ENCODE measurements at regions not wholly inside any gene's neighbourhood (a gene's known extent, or its start where the extent isn't known, plus 50 kb on each side); places are given as distances from the start of the nearest gene placed in this dataset.

DNA sequence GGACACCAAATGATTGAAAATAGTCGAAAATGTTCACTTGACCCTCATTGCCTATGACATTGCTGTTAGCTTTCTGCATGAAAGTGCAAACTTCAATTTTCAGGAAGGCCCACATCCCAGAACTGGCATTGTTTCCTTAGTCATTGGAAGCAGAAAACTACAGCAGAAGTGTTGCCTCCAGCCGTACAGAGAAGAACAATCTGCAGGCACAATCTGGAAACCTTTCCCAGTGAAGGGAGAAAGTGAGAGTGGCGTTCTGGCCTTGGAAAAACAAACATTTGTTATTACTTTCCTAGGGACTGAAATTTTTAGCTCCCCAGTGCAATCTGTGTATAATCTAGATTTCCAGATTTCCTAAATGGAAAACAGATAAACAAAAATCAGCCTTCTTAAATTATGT is 529.5 kb upstream of the RBFOX1 start:
- Histone ChIP-seq H3K4me1 (ENCODE audit: control insufficient read depth, extremely low read depth, insufficient read depth, low read length) (no peaks in the 10 kb centered on the region), H3K4me2 (ENCODE audit: control insufficient read depth, extremely low read depth, insufficient read depth, low read depth, low read length) (no peak overlapping the region), H3K9me3 (ENCODE audit: control insufficient read depth, low read depth, low read length) (no peaks in the 10 kb centered on the region), H3K27me3 (ENCODE audit: control insufficient read depth, extremely low read depth, insufficient read depth, low read length) (no peaks in the 10 kb centered on the region), H3K9me1 (ENCODE audit: control insufficient read depth, extremely low read depth, insufficient read depth, low read length) (no peaks in the 10 kb centered on the region), H3K79me2 (ENCODE audit: control insufficient read depth, insufficient read depth, low read length) (no peaks in the 10 kb centered on the region), H3K27ac (ENCODE audit: control insufficient read depth, insufficient read depth, low read length) (no peak overlapping the region), H3K9ac (ENCODE audit: control insufficient read depth, extremely low read depth, insufficient read depth, low read length) (no peak overlapping the region), H3K4me3 (ENCODE audit: control insufficient read depth in 2 of 3, extremely low read depth in 1 of 3, insufficient read depth in 2 of 3, low read depth in 1 of 3, low read length in 3 of 3) (no peak overlapping the region), H2AFZ (ENCODE audit: control insufficient read depth, low read length) (no peak overlapping the region), H3K36me3 (ENCODE audit: control insufficient read depth in 2 of 2, extremely low read depth in 1 of 2, insufficient read depth in 2 of 2, low read length in 2 of 2) (no peaks in the 10 kb centered on the region), H4K20me1 (ENCODE audit: control insufficient read depth, extremely low read depth, insufficient read depth, low read length) (no peaks in the 10 kb centered on the region)
- TF ChIP-seq EZH2 (IDR thresholded peaks at IDR 0.05; ENCODE audit: low read length), result no peak
- TF ChIP-seq, protein P1, sequence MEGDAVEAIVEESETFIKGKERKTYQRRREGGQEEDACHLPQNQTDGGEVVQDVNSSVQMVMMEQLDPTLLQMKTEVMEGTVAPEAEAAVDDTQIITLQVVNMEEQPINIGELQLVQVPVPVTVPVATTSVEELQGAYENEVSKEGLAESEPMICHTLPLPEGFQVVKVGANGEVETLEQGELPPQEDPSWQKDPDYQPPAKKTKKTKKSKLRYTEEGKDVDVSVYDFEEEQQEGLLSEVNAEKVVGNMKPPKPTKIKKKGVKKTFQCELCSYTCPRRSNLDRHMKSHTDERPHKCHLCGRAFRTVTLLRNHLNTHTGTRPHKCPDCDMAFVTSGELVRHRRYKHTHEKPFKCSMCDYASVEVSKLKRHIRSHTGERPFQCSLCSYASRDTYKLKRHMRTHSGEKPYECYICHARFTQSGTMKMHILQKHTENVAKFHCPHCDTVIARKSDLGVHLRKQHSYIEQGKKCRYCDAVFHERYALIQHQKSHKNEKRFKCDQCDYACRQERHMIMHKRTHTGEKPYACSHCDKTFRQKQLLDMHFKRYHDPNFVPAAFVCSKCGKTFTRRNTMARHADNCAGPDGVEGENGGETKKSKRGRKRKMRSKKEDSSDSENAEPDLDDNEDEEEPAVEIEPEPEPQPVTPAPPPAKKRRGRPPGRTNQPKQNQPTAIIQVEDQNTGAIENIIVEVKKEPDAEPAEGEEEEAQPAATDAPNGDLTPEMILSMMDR (optimal IDR thresholded peaks at IDR 0.05 in 1 of 3, IDR thresholded peaks at IDR 0.05 in 1 of 3, conservative IDR thresholded peaks at IDR 0.05 in 1 of 3; ENCODE audit: extremely low read depth in 1 of 3, insufficient read depth in 2 of 3, low read length in 3 of 3), result no peak
- DNase-seq (ENCODE audit: low read depth, low spot score), result no peak
- no peak for FAIRE-seq
- dilution Hi-C loops (cut with MboI; ENCODE audit: extremely low pct_ligation_motif_present, low sequenced_read_pairs), result no loop called here

DNA sequence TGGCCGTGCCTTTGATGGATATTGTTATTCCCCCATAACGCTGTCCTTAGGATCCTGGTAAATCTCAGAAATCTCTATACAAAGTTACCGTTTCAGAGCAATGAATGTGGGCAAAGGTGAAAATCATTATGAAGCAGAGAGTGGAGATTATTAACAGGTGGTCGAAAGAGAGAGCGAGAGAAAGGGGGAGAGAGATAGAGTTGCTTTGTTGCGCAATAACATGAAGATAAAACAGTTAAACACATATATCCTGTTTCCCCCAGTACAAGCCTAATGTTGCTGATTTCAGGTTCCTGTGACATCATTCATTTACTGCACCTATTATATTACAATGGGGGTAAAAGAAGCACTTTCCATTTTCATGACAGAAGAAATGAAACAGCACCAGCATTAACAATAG is 535.4 kb upstream of the RBFOX1 start:
- no peaks in the 10 kb centered on the region for H3K9me1 ChIP-seq (ENCODE audit: control insufficient read depth, extremely low read depth, insufficient read depth, low read length)
- no peaks in the 10 kb centered on the region for H3K27me3 ChIP-seq (ENCODE audit: control insufficient read depth, extremely low read depth, insufficient read depth, low read length)
- no peak overlapping the region for H2AFZ ChIP-seq (ENCODE audit: control insufficient read depth, low read length)
- no peak overlapping the region for H3K9ac ChIP-seq (ENCODE audit: control insufficient read depth, extremely low read depth, insufficient read depth, low read length)
- DNase-seq (ENCODE audit: low read depth, low spot score) (no peak), FAIRE-seq (no peak)
- dilution Hi-C loops (cut with MboI; ENCODE audit: extremely low pct_ligation_motif_present, low sequenced_read_pairs), result no loop called here
- TF ChIP-seq, protein P1 (optimal IDR thresholded peaks at IDR 0.05 in 1 of 3, IDR thresholded peaks at IDR 0.05 in 1 of 3, conservative IDR thresholded peaks at IDR 0.05 in 1 of 3; ENCODE audit: extremely low read depth in 1 of 3, insufficient read depth in 2 of 3, low read length in 3 of 3), result no peak
- TF ChIP-seq EZH2 (IDR thresholded peaks at IDR 0.05; ENCODE audit: low read length), result no peak
- H3K36me3 ChIP-seq (ENCODE audit: control insufficient read depth in 2 of 2, extremely low read depth in 1 of 2, insufficient read depth in 2 of 2, low read length in 2 of 2), result no peaks in the 10 kb centered on the region
- no peak overlapping the region for H3K4me3 ChIP-seq (ENCODE audit: control insufficient read depth in 2 of 3, extremely low read depth in 1 of 3, insufficient read depth in 2 of 3, low read depth in 1 of 3, low read length in 3 of 3)
- H3K79me2 ChIP-seq (ENCODE audit: control insufficient read depth, insufficient read depth, low read length), result no peaks in the 10 kb centered on the region
- H3K4me1 ChIP-seq (ENCODE audit: control insufficient read depth, extremely low read depth, insufficient read depth, low read length), result no peaks in the 10 kb centered on the region
- no peaks in the 10 kb centered on the region for H4K20me1 ChIP-seq (ENCODE audit: control insufficient read depth, extremely low read depth, insufficient read depth, low read length)
- H3K27ac ChIP-seq (ENCODE audit: control insufficient read depth, insufficient read depth, low read length), result no peak overlapping the region
- H3K4me2 ChIP-seq (ENCODE audit: control insufficient read depth, extremely low read depth, insufficient read depth, low read depth, low read length), result no peak overlapping the region
- H3K9me3 ChIP-seq (ENCODE audit: control insufficient read depth, low read depth, low read length), result no peaks in the 10 kb centered on the region

Measured in keratinocyte (primary cell).